GM06990 (cell line): ENCODE measurements at regions not wholly inside any gene's neighbourhood (a gene's known extent, or its start where the extent isn't known, plus 50 kb on each side); places are given as distances from the start of the nearest gene placed in this dataset.

ENCODE experiments used
- DNase-seq: peaks from one replicate; pipeline ENCODE4 v3.0.0-alpha.2; 2011; ENCODE audit not compliant: insufficient read length; ENCODE audit errors: extremely low read depth
- H3K27me3 ChIP-seq: replicated peaks from 2 replicates; pipeline ENCODE4 v1.6.0; 2011; ENCODE audit warnings: low read length; ENCODE audit not compliant: control insufficient read depth, insufficient read depth
- H3K36me3 ChIP-seq: 2 replicates; pipeline ENCODE4 v1.5.1; 2011; ENCODE audit warnings: low read length; ENCODE audit not compliant: control insufficient read depth, insufficient read depth
- H3K4me3 ChIP-seq: replicated peaks from 2 replicates; pipeline ENCODE4 v1.5.1; 2011; ENCODE audit warnings: low read depth, mild to moderate bottlenecking, control low read depth, low read length
- CTCF ChIP-seq: IDR thresholded peaks from 2 replicates; pipeline ENCODE4 v1.5.1; 2011; ENCODE audit warnings: low read length, control low read depth, mild to moderate bottlenecking, inconsistent platforms; ENCODE audit not compliant: insufficient read depth, poor library complexity, severe bottlenecking

GRCh38 chr9:129282731-129283211 is 104.7 kb upstream of the IER5L start:
- no peak for DNase-seq
- Histone ChIP-seq H3K36me3 (no peaks in the 10 kb centered on the region), H3K4me3 (no peak overlapping the region), H3K27me3 (no peaks in the 10 kb centered on the region; the same call in 1 of the 2 replicates)
- no peak for TF ChIP-seq CTCF

- no peak for DNase-seq
- no peak for TF ChIP-seq CTCF
- Histone ChIP-seq H3K4me3 (no peak overlapping the region), H3K27me3 (no peaks in the 10 kb centered on the region; the same call in 1 of the 2 replicates), H3K36me3 (no peaks in the 10 kb centered on the region)
Measured at GRCh38 chr9:129282272-129282671, 104.2 kb upstream of the IER5L start.

- Histone ChIP-seq H3K27me3 (no peaks in the 10 kb centered on the region; the same call in 1 of the 2 replicates), H3K36me3 (no peaks in the 10 kb centered on the region), H3K4me3 (no peak overlapping the region)
- no peak for DNase-seq
- TF ChIP-seq CTCF = no peak
Measured at GRCh38 chr9:129281506-129282145, 103.6 kb upstream of the IER5L start.

- Histone ChIP-seq H3K36me3 (no peaks in the 10 kb centered on the region), H3K27me3 (no peaks in the 10 kb centered on the region; the same call in 1 of the 2 replicates), H3K4me3 (no peak overlapping the region)
- DNase-seq = no peak
- no peak for TF ChIP-seq CTCF
Measured at GRCh38 chr9:129280623-129281271, 102.7 kb upstream of the IER5L start.

GRCh38 chr9:129280236-129280622 is 102.2 kb upstream of the IER5L start:
- no peaks in the 10 kb centered on the region for H3K36me3 ChIP-seq
- no peak overlapping the region for H3K4me3 ChIP-seq
- TF ChIP-seq CTCF = no peak
- no peak for DNase-seq
- H3K27me3 ChIP-seq = no peaks in the 10 kb centered on the region; the same call in 1 of the 2 replicates
